GM12865 (cell line): ENCODE measurements at regions not wholly inside any gene's neighbourhood (a gene's known extent, or its start where the extent isn't known, plus 50 kb on each side); places are given as distances from the start of the nearest gene placed in this dataset.

Experiments
- DNase-seq: peaks from one replicate; pipeline ENCODE4 v3.0.0; 2010; ENCODE audit warnings: low read depth
- H3K4me3 ChIP-seq: 2 replicates; pipeline ENCODE4 v1.5.1; 2011; ENCODE audit warnings: mild to moderate bottlenecking, low read depth, low read length, control low read depth
- TF ChIP-seq, protein P1 (sequence below): IDR thresholded peaks from 2 replicates; pipeline ENCODE4 v1.5.1; 2011; ENCODE audit warnings: low read length, control low read depth, low read depth, inconsistent platforms; ENCODE audit not compliant: insufficient read depth; ENCODE audit errors: missing control alignments

DNA sequence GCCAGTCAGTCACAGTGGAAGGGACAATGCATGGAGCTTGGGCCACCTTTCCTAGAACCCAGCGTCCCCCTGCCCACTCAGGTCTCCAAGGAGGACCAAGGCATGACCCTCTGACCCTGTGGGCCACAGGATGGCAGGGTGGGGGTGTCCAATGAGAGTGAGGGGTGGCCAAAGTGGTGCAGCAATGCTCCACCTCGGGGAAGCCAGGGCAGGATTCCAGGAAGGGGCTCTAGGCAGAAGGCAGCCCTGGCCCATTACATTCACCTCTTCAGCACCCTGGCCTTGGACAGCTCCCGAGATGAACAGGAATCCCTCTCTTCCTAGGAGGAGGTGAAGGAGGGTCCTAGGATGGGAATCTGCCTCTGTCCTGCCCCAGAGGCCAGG lies 597.5 kb downstream of the BRD1 start:
- DNase-seq = no peak
- TF ChIP-seq, protein P1, sequence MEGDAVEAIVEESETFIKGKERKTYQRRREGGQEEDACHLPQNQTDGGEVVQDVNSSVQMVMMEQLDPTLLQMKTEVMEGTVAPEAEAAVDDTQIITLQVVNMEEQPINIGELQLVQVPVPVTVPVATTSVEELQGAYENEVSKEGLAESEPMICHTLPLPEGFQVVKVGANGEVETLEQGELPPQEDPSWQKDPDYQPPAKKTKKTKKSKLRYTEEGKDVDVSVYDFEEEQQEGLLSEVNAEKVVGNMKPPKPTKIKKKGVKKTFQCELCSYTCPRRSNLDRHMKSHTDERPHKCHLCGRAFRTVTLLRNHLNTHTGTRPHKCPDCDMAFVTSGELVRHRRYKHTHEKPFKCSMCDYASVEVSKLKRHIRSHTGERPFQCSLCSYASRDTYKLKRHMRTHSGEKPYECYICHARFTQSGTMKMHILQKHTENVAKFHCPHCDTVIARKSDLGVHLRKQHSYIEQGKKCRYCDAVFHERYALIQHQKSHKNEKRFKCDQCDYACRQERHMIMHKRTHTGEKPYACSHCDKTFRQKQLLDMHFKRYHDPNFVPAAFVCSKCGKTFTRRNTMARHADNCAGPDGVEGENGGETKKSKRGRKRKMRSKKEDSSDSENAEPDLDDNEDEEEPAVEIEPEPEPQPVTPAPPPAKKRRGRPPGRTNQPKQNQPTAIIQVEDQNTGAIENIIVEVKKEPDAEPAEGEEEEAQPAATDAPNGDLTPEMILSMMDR = no peak
- no peak overlapping the region for H3K4me3 ChIP-seq

DNA sequence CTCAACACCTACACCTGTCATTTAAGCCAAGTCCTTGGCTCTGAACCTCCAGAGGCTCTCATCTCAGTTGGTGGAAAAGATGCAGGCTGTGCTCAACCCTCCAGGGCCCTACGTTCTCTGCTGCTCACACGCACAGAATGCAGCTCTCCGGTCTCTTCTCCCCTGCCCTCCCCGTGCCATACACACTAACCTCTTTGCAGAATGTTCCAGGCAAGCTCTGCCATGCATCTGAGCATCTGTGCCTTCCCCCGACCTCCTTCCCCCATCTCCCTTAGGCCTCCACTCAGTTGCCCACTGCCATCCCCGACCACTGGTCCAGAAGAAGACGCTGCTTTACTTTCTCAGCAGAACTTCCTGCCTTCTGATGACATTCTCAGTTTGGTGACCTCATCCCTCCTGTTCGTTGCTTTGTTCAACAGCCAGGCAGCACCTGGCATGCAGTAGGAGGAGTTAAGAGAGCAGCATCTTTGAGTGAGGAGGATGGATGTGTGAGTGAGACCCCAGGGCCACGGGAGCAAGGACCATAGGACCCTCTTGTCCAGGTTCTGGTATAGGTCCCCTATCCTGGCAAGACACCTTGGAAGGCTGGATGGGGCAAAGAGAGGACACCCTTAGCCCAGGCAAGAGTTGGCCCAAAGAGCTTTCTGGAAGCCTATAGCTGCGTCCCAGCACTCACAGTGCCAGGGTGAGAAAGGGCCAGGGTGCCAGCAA lies 598.0 kb downstream of the BRD1 start:
- TF ChIP-seq, protein P1 = no peak
- no peak for DNase-seq
- no peak overlapping the region for H3K4me3 ChIP-seq

DNA sequence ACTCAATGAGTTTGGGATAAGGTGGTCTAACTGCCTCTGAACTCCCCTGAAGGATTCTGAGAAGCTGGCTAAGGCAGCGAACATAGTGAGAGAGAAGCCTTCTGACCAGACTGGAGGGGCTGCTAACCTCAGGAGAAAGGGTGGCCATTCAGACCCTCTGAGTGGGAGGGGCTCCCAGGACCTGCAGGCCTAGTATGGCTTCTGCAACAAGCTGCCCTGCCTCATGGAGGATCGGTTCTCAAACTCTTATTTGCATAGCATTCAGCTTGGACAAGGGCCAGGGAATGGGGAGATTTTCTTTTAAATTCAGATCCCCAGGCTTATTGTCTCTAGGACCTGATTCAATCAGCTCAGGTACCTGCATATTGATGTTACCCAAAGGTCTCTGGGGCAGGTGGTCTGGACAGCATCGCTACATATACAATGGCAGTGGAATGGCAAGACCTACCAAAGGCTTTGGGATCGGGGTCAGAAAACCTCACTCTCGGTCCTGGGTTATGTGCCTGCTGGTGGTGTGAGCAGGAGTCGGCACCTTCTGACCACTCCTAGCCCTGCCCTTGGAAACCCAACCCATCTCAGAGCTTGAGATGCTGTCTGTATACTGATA lies 599.1 kb downstream of the BRD1 start:
- no peak overlapping the region for H3K4me3 ChIP-seq
- no peak for DNase-seq
- TF ChIP-seq, protein P1 = no peak

DNA sequence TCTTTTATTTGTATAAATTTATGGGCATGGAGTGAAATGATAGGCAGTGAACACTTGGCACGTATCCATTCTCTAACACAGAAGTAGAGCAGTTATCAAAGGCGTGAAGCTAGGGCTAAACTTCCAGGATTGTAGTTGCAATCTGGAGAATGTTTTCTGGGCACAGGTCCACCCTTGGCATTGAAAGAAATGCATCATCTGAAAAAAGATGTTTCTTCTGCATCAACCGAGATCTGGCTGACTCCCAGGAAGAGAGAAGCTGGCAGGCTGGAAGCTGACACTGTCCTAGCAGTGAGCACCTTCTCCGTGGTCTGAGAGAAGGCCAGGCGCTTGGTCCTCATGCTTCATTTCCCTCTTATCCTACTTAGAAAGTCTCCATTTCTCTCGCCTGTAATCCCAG lies 600.0 kb downstream of the BRD1 start:
- TF ChIP-seq, protein P1 = no peak
- no peak for DNase-seq
- no peak overlapping the region for H3K4me3 ChIP-seq

DNA sequence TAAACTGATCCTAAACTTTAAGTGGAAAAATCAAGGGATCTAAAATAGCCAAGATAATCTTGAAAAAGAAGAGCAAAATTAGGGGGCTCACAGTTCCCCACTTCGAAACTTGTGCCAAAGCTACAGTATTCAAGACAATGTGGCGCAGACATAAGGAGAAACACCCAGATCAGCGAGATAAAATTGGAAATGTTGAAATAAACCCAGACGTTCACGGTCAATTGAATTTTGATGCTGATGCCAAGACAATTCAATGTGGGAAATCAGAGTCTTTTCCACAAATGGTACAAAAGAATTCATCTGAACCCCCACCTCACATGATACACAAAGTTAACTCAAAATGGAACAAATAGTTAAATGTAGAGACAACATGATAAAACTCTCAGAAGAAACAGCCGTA lies 601.6 kb downstream of the BRD1 start:
- DNase-seq = no peak
- TF ChIP-seq, protein P1 = no peak
- H3K4me3 ChIP-seq = no peak overlapping the region

DNA sequence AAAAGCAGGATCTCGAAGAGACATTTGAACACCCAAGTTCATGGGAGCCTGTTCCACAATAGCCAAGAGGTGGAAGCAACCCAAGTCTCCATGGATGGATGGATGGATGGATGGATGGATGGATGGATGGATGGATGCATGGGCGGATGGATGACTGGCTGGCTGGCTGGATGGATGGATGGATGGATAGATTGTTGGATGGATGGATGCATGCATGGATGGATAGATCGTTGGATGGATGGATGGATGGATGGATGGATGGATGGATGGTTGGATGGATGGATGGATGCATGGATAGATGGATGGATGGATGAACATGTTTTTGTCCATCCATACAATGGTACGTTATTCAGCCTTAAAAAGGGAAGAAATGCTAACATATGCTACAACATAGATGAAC lies 603.4 kb downstream of the BRD1 start:
- no peak overlapping the region for H3K4me3 ChIP-seq
- TF ChIP-seq, protein P1 = no peak
- DNase-seq = no peak

DNA sequence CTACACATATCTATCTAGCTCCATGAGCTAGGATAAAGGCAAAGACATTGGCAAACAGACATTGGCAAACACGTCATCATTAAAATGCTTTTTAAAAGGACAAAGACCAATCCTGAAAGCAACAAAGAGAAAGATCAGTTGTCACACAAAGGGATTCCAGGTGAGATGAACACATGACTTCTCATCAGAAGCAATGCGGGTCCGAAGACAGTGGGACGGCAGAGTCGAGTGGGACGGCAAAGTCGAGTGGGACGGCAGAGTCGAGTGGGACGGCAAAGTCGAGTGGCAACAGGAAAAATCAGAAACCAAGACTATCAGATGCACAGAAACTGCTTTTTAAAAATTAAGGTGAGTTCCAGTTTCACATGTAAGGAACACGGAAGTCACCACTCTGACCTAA lies 609.5 kb downstream of the BRD1 start:
- DNase-seq = no peak
- TF ChIP-seq, protein P1 = no peak
- no peak overlapping the region for H3K4me3 ChIP-seq
